ENCODE measurements at regions not wholly inside any gene's neighbourhood (a gene's known extent, or its start where the extent isn't known, plus 50 kb on each side); places are given as distances from the start of the nearest gene placed in this dataset.

GRCh38 chr16:13767215-13767614 is 152.7 kb upstream of the ERCC4 start:
- no CpG with 5 or more reads among the region's 7 CpGs for WGBS (ENCODE audit: insufficient coverage)
- DNase-seq: no peak
- H3K36me3 Mint-ChIP-seq: no peaks in the 10 kb centered on the region
- H3K4me3 Mint-ChIP-seq: no peak overlapping the region
- H3K9me3 ChIP-seq (replicated peaks in 1 of 2; ENCODE audit: control insufficient read depth in 1 of 2, insufficient read depth in 1 of 2, low read length in 2 of 2): peaks cover 0 to 7% of the 10 kb centered on the region in 2 donors
- H3K27ac Mint-ChIP-seq: no peak overlapping the region
- no peak overlapping the region for H3K4me2 ChIP-seq (replicated peaks; ENCODE audit: extremely low read depth, low read length, poor library complexity, severe bottlenecking)
- H3K4me1 ChIP-seq (ENCODE audit: control insufficient read depth in 1 of 2, insufficient read depth in 2 of 2, low read length in 2 of 2): no peaks in the 10 kb centered on the region
- H3K9ac ChIP-seq (ENCODE audit: insufficient read depth, low read length, poor library complexity, severe bottlenecking): no peak overlapping the region
- intact Hi-C loops (cut with micrococcal nuclease): no loop called here
- TF ChIP-seq CTCF (IDR thresholded peaks at IDR 0.05): no peak
- peaks cover 2 to 15% (median 6%) of the 10 kb centered on the region in 7 donors for H3K9me3 Mint-ChIP-seq
- no peaks in the 10 kb centered on the region for H3K27me3 ChIP-seq (ENCODE audit: control insufficient read depth in 2 of 2, insufficient read depth in 2 of 2, low read length in 2 of 2)
- peaks cover 0 to 1% (median 0%) of the 10 kb centered on the region in 3 donors for H3K27me3 Mint-ChIP-seq (ENCODE audit: low read depth in 3 of 3)
- no peak overlapping the region for H2AFZ ChIP-seq (ENCODE audit: insufficient read depth, low read depth, low read length, poor library complexity, severe bottlenecking)
- H4K20me1 ChIP-seq (ENCODE audit: insufficient read depth, low read length): no peaks in the 10 kb centered on the region
- H3K4me1 Mint-ChIP-seq: no peaks in the 10 kb centered on the region
- H3K79me2 ChIP-seq (ENCODE audit: insufficient read depth, low read length): no peaks in the 10 kb centered on the region
- H3K4me3 ChIP-seq (replicated peaks in 1 of 3; ENCODE audit: low read depth in 2 of 3, low read length in 3 of 3): no peak overlapping the region
- no peak overlapping the region for H3K27ac ChIP-seq (ENCODE audit: low read depth in 1 of 2, low read length in 2 of 2)
- H3K36me3 ChIP-seq (replicated peaks in 1 of 2; ENCODE audit: control insufficient read depth in 1 of 2, insufficient read depth in 2 of 2, low read length in 2 of 2): no peaks in the 10 kb centered on the region

- Histone ChIP-seq H3K27ac (ENCODE audit: low read depth in 1 of 2, low read length in 2 of 2) (no peak overlapping the region), H3K36me3 (replicated peaks in 1 of 2; ENCODE audit: control insufficient read depth in 1 of 2, insufficient read depth in 2 of 2, low read length in 2 of 2) (no peaks in the 10 kb centered on the region), H3K9ac (ENCODE audit: insufficient read depth, low read length, poor library complexity, severe bottlenecking) (no peak overlapping the region), H3K27me3 (ENCODE audit: control insufficient read depth in 2 of 2, insufficient read depth in 2 of 2, low read length in 2 of 2) (no peaks in the 10 kb centered on the region), H3K4me2 (replicated peaks; ENCODE audit: extremely low read depth, low read length, poor library complexity, severe bottlenecking) (no peak overlapping the region), H3K9me3 (replicated peaks in 1 of 2; ENCODE audit: control insufficient read depth in 1 of 2, insufficient read depth in 1 of 2, low read length in 2 of 2) (peaks cover 0 to 6% of the 10 kb centered on the region in 2 donors), H3K4me1 (ENCODE audit: control insufficient read depth in 1 of 2, insufficient read depth in 2 of 2, low read length in 2 of 2) (no peaks in the 10 kb centered on the region), H4K20me1 (ENCODE audit: insufficient read depth, low read length) (no peaks in the 10 kb centered on the region), H2AFZ (ENCODE audit: insufficient read depth, low read depth, low read length, poor library complexity, severe bottlenecking) (no peak overlapping the region), H3K4me3 (replicated peaks in 1 of 3; ENCODE audit: low read depth in 2 of 3, low read length in 3 of 3) (no peak overlapping the region), H3K79me2 (ENCODE audit: insufficient read depth, low read length) (no peaks in the 10 kb centered on the region)
- Mint-ChIP-seq H3K27me3 (ENCODE audit: low read depth in 3 of 3) (peaks cover 0 to 1% (median 0%) of the 10 kb centered on the region in 3 donors), H3K4me3 (no peak overlapping the region), H3K9me3 (peaks cover 2 to 12% (median 6%) of the 10 kb centered on the region in 7 donors), H3K27ac (no peak overlapping the region), H3K36me3 (no peaks in the 10 kb centered on the region), H3K4me1 (no peaks in the 10 kb centered on the region)
- DNase-seq: no peak
- no CpG with 5 or more reads among the region's 4 CpGs for WGBS (ENCODE audit: insufficient coverage)
- no peak for TF ChIP-seq CTCF (IDR thresholded peaks at IDR 0.05)
- intact Hi-C loops (cut with micrococcal nuclease): no loop called here
Observed at GRCh38 chr16:13768471-13768870, 151.5 kb upstream of the ERCC4 start.

Measured in CD14-positive monocyte (primary cell).